ENCODE measurements at regions not wholly inside any gene's neighbourhood (a gene's known extent, or its start where the extent isn't known, plus 50 kb on each side); places are given as distances from the start of the nearest gene placed in this dataset.

GRCh38 chr16:62642677-62643076 is 606.4 kb upstream of the CDH8 start:
- no peak for TF ChIP-seq SIN3A (IDR thresholded peaks at IDR 0.05; ENCODE audit: borderline replicate concordance, insufficient read depth, low read length)
- no peak for TF ChIP-seq POLR2AphosphoS5 (IDR thresholded peaks at IDR 0.05; ENCODE audit: low read depth, low read length)

Data from PFSK-1 (cell line).